HL-60 (cell line): ENCODE measurements at regions not wholly inside any gene's neighbourhood (a gene's known extent, or its start where the extent isn't known, plus 50 kb on each side); places are given as distances from the start of the nearest gene placed in this dataset.

Experiments used
- DNase-seq, 2 experiments: peaks; one replicate each; pipeline ENCODE4 v3.0.0-alpha.2; 2010 to 2020; ENCODE audit warnings: low read depth in 1 of 2, low spot score in 1 of 2
- H3K27ac ChIP-seq: fragments of 250-450 bp; sonication (Bioruptor Pico); replicated peaks from 2 replicates; pipeline ENCODE4 v1.5.1; 2020; ENCODE audit warnings: mild to moderate bottlenecking, moderate library complexity
- H3K27me3 ChIP-seq: fragments of 250-450 bp; sonication (Bioruptor Pico); 2 replicates; pipeline ENCODE4 v1.5.1; 2021; ENCODE audit warnings: mild to moderate bottlenecking, moderate library complexity; ENCODE audit not compliant: insufficient read depth, poor library complexity, severe bottlenecking
- H3K4me3 ChIP-seq: replicated peaks from 2 replicates; pipeline ENCODE4 v1.5.1; 2011; ENCODE audit warnings: mild to moderate bottlenecking, control low read depth, low read length; ENCODE audit not compliant: insufficient read depth
- GABPA ChIP-seq: IDR thresholded peaks from 2 replicates; pipeline ENCODE4 v1.6.1; 2012; ENCODE audit warnings: low read depth
- POLR2AphosphoS5 ChIP-seq: IDR thresholded peaks from 2 replicates; pipeline ENCODE4 v1.6.1; 2012; ENCODE audit warnings: low read depth
- SPI1 ChIP-seq: IDR thresholded peaks from 2 replicates; pipeline ENCODE4 v1.6.1; 2012; ENCODE audit warnings: low read depth, mild to moderate bottlenecking, borderline replicate concordance
- TF ChIP-seq, protein P1 (sequence below): IDR thresholded peaks from 2 replicates; pipeline ENCODE4 v1.6.1; 2012; ENCODE audit warnings: low read depth; ENCODE audit not compliant: insufficient replicate concordance
- TF ChIP-seq, protein P2 (sequence below): IDR thresholded peaks from one replicate; pipeline ENCODE4 v1.5.1; 2011; ENCODE audit warnings: low read length, control low read depth, inconsistent platforms; ENCODE audit not compliant: insufficient read depth

DNA sequence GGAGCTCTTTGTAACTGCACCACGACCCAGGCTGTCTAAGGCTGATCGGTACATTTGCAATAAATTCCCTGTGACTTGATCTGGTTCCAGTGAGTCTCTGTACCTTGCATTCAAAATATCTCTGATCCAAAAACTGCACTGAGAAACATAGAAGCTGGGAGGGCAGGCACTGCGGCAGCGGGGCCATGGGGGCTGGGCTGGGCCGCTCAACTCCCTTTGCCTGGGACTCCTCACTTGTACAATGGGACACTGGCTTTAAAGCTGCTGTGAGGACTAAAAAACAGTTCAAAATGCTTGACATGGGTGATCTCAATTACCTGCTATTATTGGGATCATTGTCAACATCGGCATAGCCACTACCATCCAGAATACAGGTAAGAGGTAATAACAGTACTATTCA lies 644.0 kb downstream of the AJAP1 start:
- DNase-seq, result no peak

DNA sequence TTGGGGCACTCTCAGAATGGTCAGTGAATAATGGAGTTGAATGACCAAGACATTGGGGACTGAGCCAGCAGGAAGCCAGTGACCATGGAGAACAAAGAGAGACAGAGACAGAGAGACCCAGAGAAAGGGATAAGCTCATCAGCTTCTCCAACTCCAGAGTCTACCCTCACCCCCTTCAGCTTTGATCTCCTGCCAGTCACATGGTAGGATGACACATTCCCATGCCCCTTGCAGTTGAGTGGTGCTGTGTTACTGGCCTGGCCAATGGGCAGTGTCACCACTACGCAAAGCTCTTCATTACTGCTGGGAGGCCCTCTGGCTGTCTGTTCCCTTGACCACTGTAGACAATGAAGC lies 643.5 kb downstream of the AJAP1 start:
- no peak for DNase-seq

More for the DNA sequence above, 644.0 kb downstream of the AJAP1 start:
- H3K27me3 ChIP-seq, result no peaks in the 10 kb centered on the region
- no peak overlapping the region for H3K27ac ChIP-seq
- TF ChIP-seq, protein P1, sequence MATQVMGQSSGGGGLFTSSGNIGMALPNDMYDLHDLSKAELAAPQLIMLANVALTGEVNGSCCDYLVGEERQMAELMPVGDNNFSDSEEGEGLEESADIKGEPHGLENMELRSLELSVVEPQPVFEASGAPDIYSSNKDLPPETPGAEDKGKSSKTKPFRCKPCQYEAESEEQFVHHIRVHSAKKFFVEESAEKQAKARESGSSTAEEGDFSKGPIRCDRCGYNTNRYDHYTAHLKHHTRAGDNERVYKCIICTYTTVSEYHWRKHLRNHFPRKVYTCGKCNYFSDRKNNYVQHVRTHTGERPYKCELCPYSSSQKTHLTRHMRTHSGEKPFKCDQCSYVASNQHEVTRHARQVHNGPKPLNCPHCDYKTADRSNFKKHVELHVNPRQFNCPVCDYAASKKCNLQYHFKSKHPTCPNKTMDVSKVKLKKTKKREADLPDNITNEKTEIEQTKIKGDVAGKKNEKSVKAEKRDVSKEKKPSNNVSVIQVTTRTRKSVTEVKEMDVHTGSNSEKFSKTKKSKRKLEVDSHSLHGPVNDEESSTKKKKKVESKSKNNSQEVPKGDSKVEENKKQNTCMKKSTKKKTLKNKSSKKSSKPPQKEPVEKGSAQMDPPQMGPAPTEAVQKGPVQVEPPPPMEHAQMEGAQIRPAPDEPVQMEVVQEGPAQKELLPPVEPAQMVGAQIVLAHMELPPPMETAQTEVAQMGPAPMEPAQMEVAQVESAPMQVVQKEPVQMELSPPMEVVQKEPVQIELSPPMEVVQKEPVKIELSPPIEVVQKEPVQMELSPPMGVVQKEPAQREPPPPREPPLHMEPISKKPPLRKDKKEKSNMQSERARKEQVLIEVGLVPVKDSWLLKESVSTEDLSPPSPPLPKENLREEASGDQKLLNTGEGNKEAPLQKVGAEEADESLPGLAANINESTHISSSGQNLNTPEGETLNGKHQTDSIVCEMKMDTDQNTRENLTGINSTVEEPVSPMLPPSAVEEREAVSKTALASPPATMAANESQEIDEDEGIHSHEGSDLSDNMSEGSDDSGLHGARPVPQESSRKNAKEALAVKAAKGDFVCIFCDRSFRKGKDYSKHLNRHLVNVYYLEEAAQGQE, result no peak
- no peak overlapping the region for H3K4me3 ChIP-seq

DNA sequence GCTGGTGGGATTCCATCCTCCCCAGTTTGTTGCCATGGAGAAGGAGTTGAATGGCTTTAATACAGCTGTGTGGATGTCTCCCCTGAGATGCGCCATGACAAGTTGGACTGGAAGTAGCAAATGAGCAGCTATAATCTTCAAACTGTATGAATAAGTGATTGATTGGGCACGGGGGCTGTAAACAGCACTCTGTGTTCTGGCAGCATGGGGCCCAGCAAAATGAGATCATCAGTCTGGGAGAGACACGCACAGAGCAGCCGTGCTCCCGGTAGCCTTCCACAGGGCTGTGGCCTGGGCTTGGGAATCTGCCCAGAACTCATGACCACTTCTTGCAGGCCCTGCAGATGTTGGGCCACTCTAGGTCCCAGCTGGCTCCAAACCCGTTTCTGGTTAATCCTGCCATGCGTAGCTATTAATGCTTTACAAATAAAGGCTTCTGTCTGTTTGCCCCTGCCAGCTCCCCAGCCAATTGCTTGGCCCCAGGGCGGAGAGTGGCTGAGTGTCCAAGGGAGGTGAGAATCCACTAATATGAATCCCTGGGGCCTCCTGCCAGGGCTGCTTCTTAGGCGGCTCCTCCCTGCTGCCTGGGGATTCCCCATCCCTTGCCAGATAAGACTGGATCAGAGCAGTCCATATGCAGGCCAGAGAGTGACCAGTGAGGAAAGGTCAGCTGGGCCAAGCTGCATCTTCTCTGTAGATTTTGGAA lies 642.9 kb downstream of the AJAP1 start:
- Histone ChIP-seq H3K27me3 (no peaks in the 10 kb centered on the region), H3K27ac (no peak overlapping the region)

More for the DNA sequence above, 643.5 kb downstream of the AJAP1 start:
- TF ChIP-seq GABPA (no peak), POLR2AphosphoS5 (no peak), SPI1 (no peak)
- TF ChIP-seq, protein P2, sequence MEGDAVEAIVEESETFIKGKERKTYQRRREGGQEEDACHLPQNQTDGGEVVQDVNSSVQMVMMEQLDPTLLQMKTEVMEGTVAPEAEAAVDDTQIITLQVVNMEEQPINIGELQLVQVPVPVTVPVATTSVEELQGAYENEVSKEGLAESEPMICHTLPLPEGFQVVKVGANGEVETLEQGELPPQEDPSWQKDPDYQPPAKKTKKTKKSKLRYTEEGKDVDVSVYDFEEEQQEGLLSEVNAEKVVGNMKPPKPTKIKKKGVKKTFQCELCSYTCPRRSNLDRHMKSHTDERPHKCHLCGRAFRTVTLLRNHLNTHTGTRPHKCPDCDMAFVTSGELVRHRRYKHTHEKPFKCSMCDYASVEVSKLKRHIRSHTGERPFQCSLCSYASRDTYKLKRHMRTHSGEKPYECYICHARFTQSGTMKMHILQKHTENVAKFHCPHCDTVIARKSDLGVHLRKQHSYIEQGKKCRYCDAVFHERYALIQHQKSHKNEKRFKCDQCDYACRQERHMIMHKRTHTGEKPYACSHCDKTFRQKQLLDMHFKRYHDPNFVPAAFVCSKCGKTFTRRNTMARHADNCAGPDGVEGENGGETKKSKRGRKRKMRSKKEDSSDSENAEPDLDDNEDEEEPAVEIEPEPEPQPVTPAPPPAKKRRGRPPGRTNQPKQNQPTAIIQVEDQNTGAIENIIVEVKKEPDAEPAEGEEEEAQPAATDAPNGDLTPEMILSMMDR, result no peak
- TF ChIP-seq, protein P1, result no peak
- Histone ChIP-seq H3K27me3 (no peaks in the 10 kb centered on the region), H3K4me3 (no peak overlapping the region), H3K27ac (no peak overlapping the region)

DNA sequence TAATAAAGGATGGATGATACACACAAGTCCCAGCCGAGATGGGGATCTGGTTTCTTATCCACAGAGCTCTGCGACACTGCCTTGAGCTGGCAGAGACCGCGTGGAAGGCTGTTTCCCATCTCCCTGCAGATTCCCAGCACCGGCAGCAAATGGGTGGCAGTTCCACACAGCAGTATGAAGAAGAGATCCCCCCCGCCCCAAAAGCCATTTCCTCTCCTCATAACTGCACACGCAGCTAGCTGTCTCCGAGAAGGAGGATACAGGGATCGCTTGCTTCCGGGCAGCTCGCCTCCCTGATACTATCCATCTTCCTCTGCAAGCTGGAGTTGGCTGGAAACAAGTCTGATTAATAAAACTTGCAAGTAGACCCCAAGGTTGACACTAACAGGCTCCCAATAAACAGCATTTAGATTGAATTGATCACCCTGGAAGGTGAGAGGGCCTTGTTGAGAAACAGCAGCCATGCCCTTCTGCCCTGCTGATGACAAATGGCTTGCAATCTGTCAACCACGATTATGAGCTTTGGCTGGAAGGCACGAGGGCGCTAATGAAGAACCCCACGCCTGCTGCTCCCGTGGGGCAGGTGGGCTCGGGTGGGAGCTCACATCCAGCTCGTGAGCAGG lies 642.3 kb downstream of the AJAP1 start:
- TF ChIP-seq GABPA (no peak), SPI1 (no peak), POLR2AphosphoS5 (no peak)
- TF ChIP-seq, protein P1, result no peak
- TF ChIP-seq, protein P2, result no peak

More for the DNA sequence above, 642.9 kb downstream of the AJAP1 start:
- TF ChIP-seq, protein P1, result no peak
- TF ChIP-seq GABPA, result no peak
- no peak overlapping the region for H3K4me3 ChIP-seq
- no peak for DNase-seq

More for the DNA sequence above, 642.3 kb downstream of the AJAP1 start:
- no peak for DNase-seq
- no peak overlapping the region for H3K27ac ChIP-seq
- no peak overlapping the region for H3K4me3 ChIP-seq
- H3K27me3 ChIP-seq, result no peaks in the 10 kb centered on the region
